Stimulated activated CD4-positive, alpha-beta T cell treated with anti-CD3 and anti-CD28 coated beads, Interleukin-12 subunit alpha, Interleukin-12 subunit beta, amount 100 ng/mL, for 24 hours (primary cell): ENCODE measurements at regions not wholly inside any gene's neighbourhood (a gene's known extent, or its start where the extent isn't known, plus 50 kb on each side); places are given as distances from the start of the nearest gene placed in this dataset.

Source experiments
- DNase-seq, 2 experiments: peaks; one replicate each; pipeline ENCODE4 v3.0.0-alpha.2; 2020; ENCODE audit warnings: low read depth in 2 of 2

DNA sequence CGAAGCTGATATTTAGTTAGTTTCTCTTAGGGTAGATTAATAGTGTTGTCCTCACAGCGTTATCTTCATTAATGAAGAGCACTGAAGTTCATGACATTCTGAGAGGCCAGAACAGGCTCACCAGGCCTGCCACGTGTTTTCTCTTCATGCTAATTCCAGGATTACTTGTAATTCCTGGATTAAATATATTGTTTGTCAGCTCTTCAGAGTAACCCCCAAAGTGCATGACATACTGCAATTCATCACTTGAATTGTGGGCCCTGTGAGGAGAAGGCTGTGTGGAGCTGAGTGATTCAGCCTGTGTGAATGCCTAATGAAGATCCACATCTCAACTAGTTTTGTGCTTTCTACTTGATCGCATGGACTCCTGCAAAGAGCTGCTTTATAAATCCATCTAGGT, 401.0 kb upstream of the ADAMTSL1 start:
- DNase-seq, result no peak

DNA sequence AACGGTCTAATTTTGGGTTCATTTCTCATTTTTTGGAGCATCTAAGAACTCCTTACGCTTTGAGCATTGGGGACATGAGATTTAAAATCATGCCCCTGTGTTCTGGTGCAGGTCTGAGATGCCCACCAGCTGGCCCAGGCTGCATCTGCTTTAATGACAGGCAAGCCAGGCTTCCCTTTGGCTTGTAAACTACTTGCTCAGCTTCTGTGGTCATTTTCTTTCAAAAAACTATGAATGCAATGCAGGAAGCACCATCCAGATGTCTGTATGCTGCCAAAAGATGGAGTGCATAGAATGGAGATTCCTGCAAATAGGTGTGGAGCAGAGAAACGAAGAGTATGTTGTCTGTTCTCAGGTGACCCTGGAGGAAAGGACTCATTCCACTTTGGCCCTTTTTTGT, 399.9 kb upstream of the ADAMTSL1 start:
- no peak for DNase-seq

DNA sequence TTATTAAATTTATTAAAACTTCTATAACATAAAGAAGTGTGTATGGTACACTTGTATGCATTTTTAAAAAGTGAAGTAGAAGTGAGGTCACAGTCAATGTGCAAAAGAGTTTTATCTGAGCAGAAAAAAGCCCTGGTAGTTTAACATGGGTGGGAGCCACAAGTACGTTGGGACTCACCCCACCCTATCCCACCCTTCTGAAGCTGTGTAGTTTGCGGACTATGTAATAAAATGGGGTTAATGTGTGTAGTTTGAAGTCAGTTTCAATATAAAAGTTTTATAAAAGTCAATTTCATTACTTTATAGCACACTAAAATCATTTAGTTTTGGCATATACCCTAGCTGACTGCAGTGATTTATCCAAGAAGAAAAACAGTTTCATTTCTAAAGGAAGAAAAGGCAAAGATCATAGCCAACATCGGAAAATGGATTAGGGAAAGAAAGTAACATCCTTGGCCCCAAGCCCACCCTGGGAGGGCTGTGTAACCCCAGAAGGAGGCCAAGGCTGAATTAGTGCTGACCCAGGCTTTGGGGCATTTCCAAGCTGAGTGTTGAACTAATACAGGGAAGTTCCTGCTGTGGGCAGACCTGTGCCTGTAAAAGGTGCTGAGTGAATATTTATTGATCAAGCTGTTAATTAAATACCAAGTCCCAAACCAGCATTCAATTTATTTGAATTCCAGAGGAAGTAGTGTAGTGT, 398.6 kb upstream of the ADAMTSL1 start:
- no peak for DNase-seq

DNA sequence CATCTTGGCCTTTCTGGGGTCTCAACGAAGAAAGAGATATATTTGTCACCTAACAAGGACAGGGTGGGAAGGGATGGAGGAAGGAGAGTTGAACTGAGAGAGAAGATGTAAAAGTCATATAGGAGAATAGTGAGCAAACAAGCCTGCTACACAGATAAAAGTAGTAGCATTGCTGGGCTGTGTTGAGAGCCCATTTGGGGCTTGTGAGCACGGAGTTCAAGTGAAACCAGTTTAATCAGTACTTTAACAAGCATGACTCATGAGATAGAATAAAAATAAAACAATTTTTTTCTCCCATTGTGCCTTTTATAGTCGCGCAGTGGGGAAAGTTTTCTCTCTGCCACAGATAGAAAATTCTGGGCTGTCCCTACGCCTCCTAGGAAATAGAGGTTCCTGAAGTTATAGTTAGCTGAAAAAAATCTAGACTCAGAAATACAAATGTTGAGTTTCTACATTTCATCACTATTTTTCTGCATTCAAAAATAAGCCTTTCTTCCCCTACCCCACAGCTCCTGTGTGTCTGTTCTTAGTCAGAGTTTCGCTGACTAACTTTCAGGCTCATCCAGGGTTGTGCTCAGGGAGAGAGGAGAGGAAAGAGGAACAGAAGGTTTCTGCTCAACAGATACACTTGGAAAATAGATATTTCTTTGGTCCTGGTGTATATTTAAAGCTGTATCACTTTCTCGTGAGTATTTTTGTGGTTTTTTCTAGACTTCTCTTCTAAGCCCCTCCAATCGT, 395.8 kb upstream of the ADAMTSL1 start:
- DNase-seq, result no peak

DNA sequence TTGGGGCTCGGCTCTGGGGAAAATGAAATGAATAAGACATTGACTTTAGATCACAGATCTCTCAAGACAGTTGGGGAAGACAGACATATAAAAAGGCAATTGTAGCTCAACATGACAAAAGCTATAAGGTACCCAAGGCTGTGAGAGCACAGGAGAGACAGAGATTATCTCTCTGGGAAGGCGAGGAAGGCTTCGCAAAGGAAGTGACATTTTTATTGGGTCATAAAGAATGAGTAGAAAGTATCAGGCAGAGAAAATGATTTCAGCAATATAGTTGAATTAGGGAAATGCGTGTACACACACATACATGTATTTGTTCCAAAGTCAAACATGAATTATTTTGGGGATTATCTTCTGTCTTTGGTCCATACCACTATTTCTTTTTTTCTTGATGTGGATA, 381.8 kb upstream of the ADAMTSL1 start:
- DNase-seq, result no peak

DNA sequence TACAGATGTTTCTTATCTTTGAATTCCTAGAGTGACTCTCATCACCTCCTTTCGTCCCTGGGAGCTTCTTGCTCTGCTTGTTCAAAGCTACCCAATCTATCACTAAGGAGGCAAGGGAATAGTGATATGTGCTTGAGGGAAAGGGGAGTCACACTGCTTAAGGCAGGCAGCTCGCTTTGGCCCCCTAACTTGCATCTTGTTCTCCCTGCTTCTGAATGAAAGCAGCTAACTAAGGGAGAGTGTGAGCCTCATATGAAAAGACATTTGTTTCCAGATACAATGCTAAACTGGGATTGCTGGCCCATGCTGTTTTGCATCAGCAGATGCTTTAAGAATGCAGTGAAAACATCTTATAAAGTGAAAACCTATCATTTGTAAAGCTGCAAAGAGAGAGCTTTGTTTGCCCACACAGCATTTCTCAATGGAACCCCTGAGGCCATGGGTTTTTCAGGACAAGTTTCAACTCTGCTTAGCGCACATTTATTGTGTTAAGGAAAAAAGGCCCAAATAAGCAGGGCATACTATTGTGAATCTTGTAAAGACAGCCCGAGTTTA, 367.9 kb upstream of the ADAMTSL1 start:
- DNase-seq, result no peak

DNA sequence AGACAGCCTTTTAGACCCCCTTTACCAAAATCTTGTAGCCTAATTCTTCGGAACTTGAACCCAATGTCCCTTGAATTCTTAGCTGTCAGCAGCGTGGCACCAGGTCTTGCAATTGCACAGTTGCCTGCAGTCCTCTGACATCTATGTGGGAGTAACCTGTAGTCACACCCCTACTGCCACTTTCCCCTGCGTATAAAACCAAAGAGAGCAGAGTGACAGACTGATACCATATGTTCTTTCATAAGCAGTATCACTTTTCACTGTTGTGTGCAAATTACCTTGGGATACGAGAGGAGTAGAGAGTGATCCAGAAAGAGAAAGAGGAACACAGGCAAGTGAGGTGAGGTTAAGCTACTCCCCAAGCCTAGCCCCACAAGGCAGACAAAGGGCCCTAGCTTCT, 364.3 kb upstream of the ADAMTSL1 start:
- DNase-seq, result no peak

DNA sequence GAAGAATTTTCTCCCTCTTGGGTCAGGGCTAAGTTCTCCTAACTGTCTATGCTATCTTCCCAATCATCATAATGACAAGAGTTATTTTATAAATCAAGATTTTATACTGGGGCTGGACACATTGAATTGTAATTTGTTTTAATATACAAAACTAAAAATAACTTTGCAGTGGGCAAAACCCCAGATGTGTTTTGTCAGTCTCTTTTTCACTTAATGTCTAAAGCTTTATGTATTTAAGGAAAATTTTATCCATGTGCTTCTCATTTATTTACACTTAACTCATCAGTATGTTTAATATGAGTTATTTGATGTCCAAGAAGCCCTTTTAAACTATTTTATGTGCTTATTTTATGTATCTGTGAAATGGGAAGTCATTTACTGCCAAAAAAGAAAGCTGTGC, 362.8 kb upstream of the ADAMTSL1 start:
- DNase-seq, result no peak

DNA sequence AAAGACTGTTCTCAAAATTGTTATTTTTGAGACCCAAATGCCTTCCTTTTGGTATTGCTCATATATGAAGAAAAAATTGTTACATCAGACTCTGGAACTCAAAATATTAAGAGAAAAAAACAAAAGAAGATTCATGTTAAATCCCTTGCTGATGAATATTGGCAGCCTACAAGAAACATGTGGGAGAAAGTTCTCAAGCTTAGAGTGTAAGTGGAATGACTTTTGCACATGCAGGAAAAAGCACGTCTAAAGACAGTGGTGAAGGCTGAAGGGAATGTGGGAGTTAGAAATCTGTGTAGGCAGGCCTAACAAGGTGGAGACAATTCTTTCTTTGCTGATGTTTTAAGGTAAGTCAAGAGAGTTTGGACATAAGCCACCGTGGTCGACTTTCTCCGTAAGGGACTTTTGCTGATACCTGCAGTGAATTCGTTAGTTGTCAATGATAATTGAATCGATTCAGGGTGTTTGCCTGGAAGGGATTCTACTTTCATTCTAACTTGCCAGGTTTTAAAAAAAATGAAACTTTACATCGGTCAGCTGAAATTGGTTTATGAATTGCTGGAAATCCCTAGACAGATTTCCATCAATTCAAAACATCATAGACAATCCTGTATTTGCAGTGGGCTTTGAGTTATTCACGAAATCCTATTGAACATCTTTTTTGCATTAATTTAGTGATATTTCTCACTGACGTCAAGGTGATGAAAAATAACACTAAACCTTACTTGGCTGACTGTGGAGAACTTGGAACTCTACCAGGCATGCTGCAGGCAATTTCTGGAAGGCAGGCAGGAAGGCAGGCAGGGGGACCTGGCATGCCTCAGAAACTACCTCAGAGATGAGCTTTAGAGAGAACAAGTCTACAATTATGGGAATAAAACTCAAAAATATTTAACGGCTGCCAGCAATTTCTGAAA, 359.1 kb upstream of the ADAMTSL1 start:
- no peak for DNase-seq

DNA sequence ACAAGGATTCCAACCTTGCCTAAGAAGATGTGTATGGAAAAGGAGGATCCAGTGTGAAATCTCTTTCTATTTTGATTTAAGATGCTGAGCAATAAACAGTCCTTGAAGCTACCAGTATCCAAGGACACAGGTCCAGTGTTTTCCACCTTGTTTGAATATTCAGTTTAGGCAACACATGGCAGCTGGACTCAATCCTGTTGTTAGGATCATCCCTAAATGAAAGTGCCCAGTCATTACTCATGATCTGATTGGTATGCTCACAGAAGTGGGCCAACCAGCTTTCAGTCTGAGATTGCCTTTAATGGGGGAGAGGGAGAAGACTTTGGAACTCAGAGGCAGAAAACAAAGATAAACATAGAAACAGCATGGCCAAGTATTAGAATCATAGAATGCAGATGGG, 355.7 kb upstream of the ADAMTSL1 start:
- no peak for DNase-seq

DNA sequence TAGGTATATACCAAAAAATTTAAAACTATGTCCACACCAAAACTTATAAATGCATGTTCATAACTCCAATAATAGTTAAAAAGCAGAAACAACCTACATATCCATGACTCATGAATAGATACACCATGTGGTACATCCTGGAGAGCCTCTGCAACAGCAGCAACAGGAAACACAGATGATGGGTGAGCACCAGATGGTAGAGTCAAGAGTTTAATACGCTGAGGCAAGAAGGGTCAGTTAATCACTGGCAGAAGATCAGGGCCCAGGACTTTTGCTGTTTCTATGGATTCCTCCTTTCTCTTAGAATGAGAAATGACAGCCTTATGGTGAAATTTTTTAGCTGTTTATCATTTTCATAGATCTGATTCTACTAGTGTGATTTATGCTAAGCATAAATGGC, 351.8 kb upstream of the ADAMTSL1 start:
- no peak for DNase-seq

DNA sequence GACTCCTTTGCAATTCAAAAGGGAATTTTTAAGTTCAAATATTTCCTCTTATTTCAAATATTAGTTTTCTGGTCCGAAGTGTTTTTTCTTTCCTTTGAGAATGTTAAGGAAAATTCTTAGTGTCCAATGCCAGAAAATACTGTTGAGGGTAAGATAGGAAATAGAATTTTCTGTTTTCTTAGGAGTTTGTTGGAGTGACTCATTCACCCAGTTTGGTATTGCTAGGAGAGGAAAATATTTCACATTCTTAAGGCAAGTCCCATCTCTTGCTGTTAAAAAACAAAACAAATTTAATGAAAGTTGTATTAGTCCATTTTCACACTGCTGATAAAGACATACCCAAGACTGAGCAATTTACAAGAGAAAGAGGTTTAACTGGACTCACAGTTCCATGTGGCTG, 349.2 kb upstream of the ADAMTSL1 start:
- no peak for DNase-seq

DNA sequence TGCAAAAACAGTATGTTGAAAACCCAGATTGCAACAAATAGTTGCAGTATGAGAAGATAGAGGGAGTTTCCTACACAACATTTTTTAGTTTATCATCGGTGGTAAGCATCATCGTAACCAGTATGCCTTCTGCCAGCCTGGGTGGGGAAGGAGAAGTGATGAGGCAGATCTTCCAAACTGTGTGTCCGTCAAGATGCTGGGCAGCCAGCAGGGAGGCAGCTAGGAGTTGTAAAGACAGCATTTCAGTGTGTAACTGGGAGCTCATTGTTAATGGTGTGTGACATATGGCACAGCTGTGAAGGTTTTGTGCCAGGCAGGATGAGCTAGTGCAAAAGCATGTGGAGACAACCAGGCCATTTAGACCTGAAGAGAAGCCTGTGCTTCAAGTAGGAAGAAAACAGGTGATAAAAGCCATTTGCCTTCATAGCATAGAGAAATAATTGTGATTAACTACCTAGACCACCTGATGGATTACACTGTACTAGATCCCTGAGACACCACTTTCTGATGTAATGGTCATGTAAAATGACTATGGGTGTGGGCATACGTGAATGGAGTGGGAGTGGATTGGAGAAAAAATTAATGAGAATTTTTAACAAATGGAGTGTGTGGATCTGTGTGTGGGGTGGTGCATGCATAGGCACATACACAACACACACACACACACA, 347.0 kb upstream of the ADAMTSL1 start:
- DNase-seq, result no peak

DNA sequence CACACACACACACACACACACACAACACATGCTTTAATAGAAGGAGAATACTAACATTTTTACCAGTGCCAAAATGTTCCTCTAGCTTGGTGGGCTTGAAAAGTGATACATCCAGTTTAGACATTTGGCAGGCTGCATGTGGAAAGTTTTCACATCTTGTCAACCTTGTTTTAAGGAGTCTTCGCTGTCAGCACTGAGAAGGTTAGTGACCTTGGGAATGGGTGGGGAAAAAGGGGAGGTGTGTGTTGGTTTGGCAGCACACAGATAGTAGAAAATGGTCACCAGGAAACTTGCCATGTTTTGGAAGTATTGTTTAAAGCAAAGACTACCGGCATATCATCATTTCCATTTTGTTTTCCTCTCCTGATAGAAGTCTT, 346.5 kb upstream of the ADAMTSL1 start:
- no peak for DNase-seq

DNA sequence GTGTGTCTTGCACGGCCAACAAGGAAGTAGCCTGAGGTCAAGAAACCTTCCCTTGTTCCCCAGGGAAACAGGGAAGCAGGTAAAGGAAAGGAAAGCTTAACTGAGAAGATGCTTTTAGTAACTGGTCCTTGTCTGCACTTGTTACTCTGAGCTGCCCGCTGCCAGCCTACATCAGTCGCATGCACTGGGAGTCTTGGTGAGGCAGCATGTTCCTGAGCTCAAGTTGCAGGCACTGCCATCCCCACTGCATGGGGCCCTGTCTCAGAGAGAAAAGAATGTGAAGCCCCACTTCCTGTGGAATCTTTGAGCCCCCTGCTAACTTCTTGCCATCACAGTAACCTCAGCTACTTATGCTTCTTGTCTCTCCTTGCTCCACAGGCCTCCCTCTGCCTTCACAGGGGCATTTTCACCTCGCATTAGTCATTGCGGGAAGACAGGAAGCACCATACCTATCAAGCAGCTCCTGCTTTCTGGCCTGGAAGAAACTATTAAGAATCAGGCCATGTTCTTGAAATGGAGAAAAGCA, 344.1 kb upstream of the ADAMTSL1 start:
- DNase-seq, result no peak

DNA sequence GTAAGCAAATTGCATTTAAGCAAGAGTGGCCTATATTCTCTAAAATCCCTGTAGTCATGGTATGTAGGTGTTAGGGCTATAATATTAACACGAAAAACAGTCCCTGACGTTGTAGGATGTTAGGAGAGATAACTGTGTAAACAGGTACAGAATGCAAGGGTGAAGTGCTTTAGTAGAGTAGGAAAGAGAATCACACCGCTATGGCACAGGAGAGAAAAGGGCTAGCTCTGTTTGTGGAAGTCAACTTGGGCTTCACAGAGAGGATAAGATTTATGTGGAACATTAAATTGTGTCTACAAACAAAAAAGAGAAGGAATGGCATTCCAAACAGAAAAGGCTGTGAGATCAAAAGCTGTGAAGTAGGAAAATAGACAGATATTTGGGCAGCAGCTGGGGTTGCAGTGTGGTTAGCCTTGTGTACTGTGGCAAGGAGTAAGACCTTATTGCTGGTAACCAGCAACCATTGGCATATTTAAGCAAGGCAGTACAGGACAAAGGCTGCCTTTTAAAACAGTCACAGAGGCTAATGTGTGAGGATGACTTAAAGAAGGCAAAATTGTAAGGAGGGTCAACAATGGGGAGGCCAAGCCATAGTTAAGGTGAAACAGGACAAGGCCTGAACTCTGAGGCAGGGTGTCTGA, 337.5 kb upstream of the ADAMTSL1 start:
- no peak for DNase-seq

DNA sequence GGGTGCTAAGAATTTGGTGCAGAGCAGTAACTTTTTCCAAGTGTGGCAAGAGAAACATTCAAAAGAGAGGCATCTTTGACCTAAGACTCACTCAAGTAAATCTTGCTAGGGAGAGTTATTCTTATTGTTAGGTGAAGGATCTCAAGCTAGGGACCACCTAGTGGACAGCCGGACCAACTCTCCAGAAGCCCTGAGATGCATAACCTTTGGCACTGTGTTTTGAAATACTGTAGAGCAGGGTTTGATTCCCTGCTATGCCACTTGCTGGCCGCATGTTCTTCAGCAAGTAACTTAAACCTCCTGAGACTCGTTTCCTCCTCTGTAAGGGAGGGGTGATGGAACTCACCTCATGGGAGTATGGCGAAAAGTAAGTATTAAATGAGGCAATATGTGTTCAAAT, 336.1 kb upstream of the ADAMTSL1 start:
- DNase-seq, result no peak

DNA sequence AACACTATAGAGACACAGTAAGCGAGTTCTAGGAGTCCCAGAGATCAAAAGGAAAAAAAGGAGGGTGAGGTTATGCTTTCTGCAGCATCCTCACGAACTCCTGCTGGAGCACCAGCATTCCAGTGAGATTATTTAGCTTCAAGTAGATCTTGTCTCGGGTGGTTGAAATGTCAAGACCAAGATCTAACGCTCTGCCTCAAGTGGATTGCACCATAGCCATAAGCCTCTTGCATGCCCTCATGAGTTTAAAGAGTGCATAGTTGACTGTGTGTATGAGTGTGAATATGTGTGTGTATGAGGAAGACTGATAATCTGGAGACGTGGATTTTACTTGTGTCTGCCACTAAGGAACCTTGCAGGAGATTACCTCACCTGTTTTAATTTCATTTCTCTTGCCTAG, 335.3 kb upstream of the ADAMTSL1 start:
- DNase-seq, result no peak

DNA sequence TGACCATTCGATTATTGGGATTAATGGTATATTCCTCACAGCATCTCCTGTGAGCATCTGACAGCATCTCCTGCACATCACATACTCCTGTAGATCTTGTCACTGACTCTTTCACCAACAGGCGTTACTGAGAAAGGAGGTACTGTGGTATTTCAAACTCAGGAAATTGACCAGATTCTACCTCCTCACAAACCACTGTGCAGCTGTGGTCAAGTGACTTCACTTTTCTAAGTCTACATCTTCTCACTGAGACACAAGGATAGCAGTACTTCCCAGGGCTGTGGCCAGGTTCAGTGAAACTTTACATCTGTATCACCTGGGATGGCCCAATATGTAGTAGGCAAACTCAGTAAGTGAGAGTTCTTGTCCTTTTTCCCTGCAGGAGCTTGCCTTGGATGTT, 332.3 kb upstream of the ADAMTSL1 start:
- no peak for DNase-seq

DNA sequence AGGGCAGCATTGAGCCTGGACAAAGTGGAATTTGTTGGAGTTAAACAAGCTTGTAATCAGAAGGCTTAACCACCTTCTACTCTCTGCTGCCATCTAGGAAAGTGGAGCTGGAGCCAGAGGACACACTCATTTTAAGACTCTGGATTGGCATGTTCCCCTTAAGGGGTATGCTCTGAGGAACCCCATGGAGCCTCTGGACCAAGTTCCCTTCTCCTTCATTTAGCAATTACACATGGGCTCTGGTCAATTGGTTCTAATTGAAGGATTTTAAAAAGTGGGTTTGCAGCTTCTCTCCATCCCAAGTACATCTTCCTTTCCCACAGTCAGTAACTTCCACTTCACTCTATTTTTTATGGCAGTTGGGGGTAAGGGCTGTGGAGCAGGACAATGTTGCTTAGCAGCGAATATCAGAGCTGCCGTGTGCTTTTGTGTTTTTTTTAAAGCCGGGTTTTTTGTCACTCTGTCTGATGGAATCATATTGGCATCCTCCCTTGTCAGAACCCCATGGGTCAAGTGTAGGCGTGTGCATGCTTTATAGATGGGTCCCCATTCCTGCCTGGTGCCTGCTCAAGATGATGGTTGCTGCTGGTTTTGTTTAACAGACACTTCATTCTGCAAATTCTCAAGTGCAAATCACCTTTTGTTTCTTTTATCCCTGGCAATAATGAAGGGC, 330.7 kb upstream of the ADAMTSL1 start:
- no peak for DNase-seq
